Hepatocyte (in vitro differentiated cells): ENCODE measurements at regions not wholly inside any gene's neighbourhood (a gene's known extent, or its start where the extent isn't known, plus 50 kb on each side); places are given as distances from the start of the nearest gene placed in this dataset.

Source experiments
- CTCF ChIP-seq: fragments of 200-600 bp; sonication (generic); IDR thresholded peaks from 2 replicates; pipeline ENCODE4 v1.5.1; 2016; ENCODE audit warnings: antibody characterized with exemption, mild to moderate bottlenecking; ENCODE audit not compliant: poor library complexity
- EZH2phosphoT487 ChIP-seq: fragments of 200-600 bp; sonication (generic); IDR thresholded peaks from one replicate; pipeline ENCODE4 v1.6.1; 2018; ENCODE audit warnings: antibody characterized with exemption, mild to moderate bottlenecking, low read depth, moderate library complexity; ENCODE audit not compliant: unreplicated experiment, severe bottlenecking

DNA sequence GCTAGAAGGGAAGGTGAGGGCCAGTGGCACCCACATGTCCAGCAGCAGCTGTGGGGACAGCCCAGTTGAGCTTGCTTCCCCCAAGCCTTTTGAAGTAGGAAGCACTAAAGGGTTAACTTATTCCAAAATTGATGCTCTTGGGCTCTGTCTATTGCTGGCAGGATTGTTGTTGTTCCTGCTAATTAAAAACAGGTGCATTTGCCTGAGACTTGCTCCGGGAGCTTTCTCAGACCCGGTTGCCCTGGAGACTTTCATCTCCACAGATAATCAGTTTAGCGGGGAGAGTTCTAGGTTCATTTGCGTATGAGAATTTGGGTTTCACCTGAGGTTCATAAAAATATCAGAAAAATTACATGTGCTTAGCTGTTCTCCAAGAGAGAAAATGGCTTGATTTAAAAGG lies 277.3 kb downstream of the LRATD1 start:
- no peak for TF ChIP-seq CTCF
- no peak for TF ChIP-seq EZH2phosphoT487
